PC-3 (cell line): ENCODE measurements at regions not wholly inside any gene's neighbourhood (a gene's known extent, or its start where the extent isn't known, plus 50 kb on each side); places are given as distances from the start of the nearest gene placed in this dataset.

ENCODE experiments used
- EZH2 ChIP-seq: fragments of 300-600 bp; sonication (generic); IDR thresholded peaks from one replicate; pipeline ENCODE4 v1.6.1; 2017; ENCODE audit warnings: antibody characterized with exemption, mild to moderate bottlenecking, low read length; ENCODE audit not compliant: unreplicated experiment
- EZH2phosphoT487 ChIP-seq: fragments of 300-600 bp; sonication (generic); IDR thresholded peaks from 2 replicates; pipeline ENCODE4 v1.6.1; 2018; ENCODE audit warnings: mild to moderate bottlenecking, antibody characterized with exemption, low read length, borderline replicate concordance
- TF ChIP-seq, protein P1 (sequence below): fragments of 300-600 bp; sonication (generic); conservative IDR thresholded peaks from 2 replicates; pipeline ENCODE4 v1.5.1; 2017; ENCODE audit warnings: antibody characterized with exemption, low read depth, mild to moderate bottlenecking, low read length

DNA sequence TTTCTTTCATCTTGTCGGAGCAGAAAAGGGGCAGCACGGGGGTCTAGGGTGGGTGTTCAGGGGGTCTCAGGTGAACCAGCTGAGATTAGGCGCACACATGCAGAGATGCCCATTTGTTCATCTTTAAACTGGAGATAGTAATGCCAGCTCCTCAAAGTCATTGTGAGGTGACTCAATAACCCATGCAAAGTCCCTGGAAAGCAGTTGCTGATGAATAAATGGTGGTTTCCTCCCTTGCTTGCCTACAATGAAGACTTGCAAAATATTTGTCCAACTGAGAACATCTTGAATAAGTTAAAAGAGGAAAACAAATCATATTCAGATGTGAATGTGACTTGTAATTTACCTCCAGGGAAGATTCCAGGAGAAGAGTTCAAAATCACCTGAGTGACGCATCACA is 206.9 kb downstream of the LY86 start:
- TF ChIP-seq, protein P1, sequence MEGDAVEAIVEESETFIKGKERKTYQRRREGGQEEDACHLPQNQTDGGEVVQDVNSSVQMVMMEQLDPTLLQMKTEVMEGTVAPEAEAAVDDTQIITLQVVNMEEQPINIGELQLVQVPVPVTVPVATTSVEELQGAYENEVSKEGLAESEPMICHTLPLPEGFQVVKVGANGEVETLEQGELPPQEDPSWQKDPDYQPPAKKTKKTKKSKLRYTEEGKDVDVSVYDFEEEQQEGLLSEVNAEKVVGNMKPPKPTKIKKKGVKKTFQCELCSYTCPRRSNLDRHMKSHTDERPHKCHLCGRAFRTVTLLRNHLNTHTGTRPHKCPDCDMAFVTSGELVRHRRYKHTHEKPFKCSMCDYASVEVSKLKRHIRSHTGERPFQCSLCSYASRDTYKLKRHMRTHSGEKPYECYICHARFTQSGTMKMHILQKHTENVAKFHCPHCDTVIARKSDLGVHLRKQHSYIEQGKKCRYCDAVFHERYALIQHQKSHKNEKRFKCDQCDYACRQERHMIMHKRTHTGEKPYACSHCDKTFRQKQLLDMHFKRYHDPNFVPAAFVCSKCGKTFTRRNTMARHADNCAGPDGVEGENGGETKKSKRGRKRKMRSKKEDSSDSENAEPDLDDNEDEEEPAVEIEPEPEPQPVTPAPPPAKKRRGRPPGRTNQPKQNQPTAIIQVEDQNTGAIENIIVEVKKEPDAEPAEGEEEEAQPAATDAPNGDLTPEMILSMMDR: no peak
- TF ChIP-seq EZH2phosphoT487: no peak
- TF ChIP-seq EZH2: no peak
